Ureter (tissue), 1 donor: ENCODE measurements at regions not wholly inside any gene's neighbourhood (a gene's known extent, or its start where the extent isn't known, plus 50 kb on each side); places are given as distances from the start of the nearest gene placed in this dataset.
"Not testable (repeated sequence)": the region's sequence is repeated elsewhere in the genome, so short reads cannot be mapped to it uniquely, and the experiment has no call there.

Source experiments
- DNase-seq: peaks from one replicate; pipeline ENCODE4 v3.0.0-alpha.2; 2020; ENCODE audit warnings: low spot score
- donor health status: DM: yes; HTN: yes; CAD: no.

DNA sequence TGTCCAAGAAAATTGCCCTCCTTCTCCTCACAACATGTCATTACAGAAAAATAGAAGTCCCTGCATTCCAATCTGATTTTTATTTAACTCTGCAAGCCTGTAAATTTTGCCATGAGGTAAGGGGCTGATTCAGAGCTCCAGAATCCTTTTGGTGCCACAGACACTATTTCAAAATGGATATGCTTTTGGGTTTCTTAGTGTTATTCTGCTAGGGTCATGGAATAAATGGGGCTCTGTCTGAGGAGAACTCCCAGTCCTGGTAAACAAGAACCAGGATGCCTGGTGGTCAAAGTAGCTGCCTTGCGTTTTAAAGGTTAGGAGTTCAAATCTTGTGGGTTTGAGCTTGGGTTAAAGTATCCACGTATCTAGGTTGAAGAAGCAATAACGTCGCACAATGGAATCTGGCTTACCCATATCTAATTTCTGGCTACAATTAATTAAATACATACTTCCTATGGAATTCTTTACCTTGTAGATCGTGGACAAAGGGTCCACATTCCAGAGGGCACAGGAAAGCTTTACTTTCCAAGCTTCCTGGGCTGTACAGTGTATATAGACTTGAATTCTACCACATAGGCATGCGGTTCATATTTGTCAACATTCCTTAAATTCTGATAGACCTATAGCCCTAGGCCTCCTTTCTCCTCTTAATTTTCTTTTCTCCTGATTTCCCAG lies 98.0 kb upstream of the CDC42BPA start:
- DNase-seq: no peak

DNA sequence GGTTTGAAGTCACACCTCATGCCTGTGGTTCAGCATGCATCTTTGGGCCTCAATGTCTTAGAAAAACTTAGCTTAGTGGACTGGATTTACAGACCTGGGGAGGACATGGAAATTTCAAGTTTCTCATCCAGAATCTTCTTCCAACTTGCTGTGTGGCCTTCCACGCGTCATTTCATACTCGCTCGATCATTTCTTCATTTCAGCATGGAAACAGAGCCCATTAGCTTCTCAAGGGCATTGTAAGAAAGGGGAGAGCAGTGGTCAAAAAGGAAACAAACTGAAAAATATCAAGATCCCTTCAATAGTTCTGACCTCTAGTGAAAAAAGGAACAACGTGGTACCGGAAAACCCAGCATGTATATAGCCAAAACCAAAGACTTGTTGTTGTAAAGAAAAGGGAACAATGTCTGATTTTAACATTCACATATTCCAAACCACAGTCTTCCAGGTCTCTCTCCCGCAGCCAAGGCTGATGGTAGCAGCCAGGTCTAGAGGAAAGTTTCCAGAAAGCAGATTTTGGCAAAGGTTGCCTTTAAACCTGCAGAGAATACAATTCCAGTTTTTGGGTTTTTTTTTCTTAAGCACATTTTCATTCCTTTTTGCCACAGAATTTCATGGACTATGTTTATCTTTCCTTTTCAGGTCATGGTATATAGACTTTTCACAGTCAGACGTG lies 97.0 kb upstream of the CDC42BPA start:
- DNase-seq: no peak

DNA sequence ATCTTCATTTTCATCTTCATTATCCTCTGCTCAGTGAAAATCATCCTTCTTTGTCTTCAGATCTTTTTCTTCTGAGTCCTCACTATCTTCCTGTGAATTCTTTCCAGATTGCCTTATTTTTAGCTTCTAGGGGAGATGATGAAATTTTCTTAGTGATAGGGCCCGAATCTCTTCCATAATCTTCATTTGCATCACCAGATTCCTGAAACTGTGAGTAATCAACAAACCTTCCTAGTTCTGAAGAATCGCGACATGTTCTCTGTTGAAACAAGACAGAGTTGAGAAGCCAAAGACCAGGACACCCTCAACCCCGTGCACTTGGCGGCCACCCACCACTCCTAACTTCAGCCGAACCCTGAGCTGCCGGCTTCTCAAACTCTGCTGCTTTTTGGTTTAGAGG lies 92.8 kb upstream of the CDC42BPA start:
- no peak for DNase-seq

DNA sequence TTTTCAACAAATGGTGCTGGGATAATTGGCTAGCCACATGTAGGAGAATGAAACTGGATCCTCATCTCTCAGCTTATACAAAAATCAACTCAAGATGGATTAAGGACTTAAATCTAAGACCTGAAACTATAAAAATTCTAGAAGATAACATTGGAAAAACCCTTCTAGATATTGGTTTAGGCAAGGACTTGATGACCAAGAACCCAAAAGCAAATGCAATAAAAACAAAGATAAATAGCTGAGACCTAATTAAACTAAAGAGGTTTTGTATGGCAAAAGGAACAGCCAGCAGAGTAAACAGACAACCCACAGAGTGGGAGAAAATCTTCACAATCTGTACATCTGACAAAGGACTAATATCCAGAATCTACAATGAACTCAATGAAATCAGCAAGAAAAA lies 88.0 kb upstream of the CDC42BPA start:
- not testable (repeated sequence) for DNase-seq

- DNase-seq: no peak
These were observed 85.2 kb upstream of the CDC42BPA start for GRCh38 chr1:227403535-227403934.

- no peak for DNase-seq
These were observed 83.5 kb upstream of the CDC42BPA start for GRCh38 chr1:227401562-227402342.

- DNase-seq: no peak
These were observed 80.9 kb upstream of the CDC42BPA start for GRCh38 chr1:227399152-227399730.

DNA sequence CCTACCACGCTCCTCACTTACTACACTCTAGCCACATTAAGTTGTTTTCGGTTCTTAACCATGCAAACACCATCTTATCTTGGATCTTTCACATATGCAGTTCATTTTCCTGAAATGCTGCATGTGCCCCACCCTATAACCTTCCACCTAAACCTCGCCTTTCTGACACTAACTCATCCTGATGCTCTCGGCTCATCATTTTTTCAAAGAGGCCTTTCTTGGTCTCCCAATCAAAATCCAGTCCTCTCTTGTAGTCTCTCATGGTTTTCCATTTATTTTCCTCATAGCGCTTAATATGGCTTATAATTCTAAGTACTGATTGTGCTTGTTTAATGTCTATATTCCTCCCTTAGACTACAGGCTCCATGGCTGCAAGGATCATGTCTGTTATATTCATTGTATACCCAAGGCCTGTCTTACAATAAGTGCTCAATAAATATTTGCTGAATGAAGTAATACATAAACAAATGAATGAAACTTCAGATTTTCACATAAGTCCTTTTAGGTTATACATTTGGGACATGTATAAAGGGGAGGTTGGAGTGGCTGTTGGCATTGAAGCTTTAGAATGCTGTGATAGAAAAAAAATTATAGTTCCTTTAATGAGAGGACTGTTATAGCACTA lies 79.2 kb upstream of the CDC42BPA start:
- no peak for DNase-seq

- DNase-seq: no peak
These were observed 78.5 kb upstream of the CDC42BPA start for GRCh38 chr1:227396539-227397353.

DNA sequence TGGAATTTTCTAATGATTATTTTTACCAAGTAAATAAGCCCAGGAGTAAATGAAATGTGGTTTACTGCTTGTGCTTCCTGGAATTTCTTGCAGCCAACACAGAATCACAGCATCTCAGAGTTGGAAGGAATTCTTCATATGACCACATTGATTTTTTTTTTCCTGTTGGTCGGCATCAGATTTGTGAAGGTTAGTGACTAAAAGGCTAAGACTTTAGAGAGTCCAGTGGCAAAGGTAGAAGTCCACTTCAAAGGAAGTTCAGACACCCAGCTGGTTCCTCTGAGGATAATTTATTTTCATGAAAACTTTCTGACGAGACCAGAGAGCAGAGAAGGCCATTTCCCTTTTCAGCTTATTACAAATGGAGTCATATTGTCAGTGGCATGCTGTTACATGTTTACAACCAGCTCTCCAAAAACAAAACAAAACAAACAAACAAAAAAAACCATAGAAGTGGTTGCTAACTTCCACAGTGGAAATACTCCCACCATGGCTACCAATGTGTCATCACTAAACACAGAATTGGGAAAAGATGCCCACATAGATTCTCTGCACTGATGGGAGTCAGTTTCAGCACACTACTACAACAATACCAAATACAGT lies 77.2 kb upstream of the CDC42BPA start:
- DNase-seq: no peak

DNA sequence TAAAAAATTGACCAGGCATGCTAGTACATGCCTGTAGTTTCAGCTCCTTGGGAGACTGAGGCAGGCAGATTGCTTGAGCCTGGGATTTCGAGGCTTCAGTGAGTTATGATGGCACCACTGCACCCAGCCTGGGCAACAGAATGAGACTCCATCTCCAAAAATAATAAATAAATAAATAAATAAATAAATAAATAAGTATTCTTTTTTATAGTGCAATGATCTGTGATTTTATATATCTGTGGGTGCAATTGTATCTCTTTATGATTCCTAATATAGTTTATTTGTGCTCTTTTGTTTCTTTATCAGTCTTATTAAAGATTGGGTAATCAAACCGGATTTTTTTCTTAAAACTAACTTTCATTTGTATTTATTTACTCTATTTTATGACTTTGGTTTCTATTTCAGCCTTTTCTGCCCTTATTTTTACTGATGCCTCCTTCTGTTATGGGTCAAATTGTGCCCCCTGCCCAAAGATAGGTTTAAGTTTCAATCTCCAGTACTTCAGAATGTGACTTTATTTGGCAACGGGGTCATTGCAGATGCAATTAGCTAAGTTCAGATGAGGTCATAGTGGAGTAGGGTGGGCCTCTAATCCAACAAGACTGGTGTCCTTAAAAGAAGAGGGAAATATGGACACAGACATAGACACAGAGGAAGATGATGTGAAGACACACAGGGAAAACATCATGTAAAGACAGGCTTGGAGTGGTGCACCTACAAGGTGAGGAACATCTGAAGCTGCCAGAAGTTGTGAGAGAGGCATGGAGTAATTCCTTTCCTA lies 74.9 kb upstream of the CDC42BPA start:
- DNase-seq: no peak

DNA sequence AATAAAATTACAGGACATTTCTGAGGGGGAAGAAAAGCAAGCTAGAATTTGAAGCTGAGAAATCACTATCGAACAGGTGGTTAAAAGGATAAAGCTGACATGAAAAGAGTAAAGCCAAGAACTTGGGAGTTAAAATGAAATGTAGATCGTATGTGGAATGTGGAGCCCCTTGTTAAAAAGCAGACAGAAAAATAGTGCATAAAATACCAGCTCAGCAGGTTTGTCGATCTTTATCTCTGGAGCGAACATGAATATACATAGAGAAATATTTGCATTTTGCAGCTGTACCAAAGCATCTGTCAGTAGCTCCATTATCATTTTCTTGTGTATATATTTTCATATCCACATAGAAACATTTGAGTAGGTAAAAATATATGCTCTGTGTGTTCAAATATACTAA lies 73.6 kb upstream of the CDC42BPA start:
- no peak for DNase-seq

DNA sequence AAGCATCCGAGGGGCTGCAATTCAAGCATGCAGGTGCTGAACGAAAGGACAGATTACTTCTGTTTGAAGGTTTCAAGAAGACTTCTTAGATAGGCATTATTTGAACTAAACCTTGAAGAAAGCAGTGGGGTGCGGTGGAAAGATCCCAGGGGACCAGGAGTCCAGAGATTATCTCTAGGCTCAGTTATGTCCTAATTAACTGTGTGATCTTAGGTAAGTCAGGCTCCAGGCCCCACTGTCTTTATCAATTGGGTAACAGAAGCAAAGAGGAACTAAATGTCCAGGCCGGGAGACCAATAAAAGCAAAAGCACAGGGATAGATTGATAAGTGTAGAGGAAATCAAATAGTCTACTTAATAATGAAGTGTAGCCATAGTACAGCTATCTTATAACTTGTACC lies 72.9 kb upstream of the CDC42BPA start:
- DNase-seq: no peak

DNA sequence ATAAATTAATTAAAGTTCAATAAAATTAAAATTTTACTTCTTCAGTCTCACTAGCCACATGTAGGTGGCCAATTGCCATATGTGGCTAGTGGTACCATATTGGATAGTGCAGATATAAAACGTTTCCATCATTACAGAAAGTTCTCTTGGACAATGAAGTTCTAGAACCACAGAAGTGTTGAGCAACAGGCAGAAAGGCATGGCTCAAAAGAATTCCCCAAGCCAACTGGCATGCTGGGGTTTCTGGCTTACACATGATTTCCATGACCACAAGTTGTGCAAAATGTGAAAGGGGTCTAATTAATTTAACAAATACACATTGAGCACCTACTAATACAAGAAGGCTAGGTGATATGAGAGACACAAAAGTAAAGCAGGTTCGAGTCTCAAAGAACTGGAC lies 72.2 kb upstream of the CDC42BPA start:
- no peak for DNase-seq

- no peak for DNase-seq
These were observed 70.2 kb upstream of the CDC42BPA start for GRCh38 chr1:227388214-227389168.

DNA sequence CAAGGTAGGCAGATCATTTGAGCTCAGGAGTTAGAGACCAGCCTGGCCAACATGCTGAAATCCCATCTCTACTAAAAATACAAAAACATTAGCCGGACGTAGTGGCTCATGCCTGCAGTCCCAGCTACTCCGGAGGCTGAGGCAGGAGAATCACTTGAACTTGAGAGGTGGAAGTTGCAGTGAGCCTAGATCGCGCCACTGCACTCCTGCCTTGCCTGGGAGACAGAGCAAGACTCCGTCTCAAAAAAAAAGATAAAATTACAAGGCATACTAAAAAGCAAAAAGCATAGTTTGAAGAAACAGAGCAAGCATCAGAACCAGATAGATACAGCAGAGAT lies 61.2 kb upstream of the CDC42BPA start:
- no peak for DNase-seq

- DNase-seq: no peak
These were observed 60.7 kb upstream of the CDC42BPA start for GRCh38 chr1:227378871-227379554.

DNA sequence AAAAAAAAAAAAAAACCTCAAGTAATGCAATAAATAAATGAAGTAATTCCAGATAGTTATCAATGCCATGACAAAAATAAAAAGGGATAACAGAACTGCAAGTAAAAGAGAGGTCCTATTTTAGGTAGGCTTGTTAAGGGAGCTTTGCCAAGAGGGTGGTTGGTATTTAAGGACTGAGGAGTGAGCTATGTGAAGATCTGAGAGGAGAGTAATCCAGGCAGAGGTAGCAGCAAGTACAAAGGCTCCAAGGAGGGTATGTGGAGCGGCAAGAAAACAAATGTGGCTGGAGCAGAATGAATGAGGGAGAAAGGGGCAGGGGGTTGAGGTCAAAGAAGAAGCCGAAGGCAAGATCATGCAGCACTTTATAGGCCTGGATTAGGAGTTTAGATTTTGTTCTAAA lies 59.9 kb upstream of the CDC42BPA start:
- DNase-seq: no peak
